ENCODE measurements at regions not wholly inside any gene's neighbourhood (a gene's known extent, or its start where the extent isn't known, plus 50 kb on each side); places are given as distances from the start of the nearest gene placed in this dataset.

DNA sequence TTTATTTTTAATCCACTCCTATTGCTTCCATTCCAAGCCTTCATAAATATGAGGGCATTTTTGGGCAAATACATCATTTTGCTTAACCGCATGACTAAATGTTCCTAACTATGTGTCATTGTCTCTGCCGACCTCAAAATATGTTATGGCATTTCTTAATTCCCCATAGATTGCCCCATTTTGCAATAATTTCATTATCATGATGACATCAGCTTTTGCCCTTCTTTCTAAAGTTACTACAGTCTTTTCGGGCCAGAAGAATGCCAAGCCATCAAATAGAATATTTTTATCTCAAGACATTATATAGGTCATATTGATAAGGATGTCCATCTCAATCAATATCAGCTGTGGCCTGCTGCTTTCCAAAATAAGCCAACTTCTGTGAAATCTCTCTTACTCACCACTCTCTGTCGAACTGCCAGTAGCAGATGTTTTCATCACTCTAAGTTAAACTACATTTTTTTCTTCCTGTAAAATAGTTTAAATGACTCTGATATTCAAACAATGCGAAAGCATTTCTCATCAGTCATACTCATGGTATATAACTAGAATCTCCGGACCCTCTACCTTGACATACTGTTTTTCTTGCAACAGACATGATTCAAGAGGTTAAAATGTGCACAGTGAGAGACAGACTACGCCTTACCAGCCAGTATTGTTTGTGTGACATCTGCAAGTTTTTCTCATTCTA lies 1254.6 kb upstream of the CELF2 start:
- TF ChIP-seq, protein P1, sequence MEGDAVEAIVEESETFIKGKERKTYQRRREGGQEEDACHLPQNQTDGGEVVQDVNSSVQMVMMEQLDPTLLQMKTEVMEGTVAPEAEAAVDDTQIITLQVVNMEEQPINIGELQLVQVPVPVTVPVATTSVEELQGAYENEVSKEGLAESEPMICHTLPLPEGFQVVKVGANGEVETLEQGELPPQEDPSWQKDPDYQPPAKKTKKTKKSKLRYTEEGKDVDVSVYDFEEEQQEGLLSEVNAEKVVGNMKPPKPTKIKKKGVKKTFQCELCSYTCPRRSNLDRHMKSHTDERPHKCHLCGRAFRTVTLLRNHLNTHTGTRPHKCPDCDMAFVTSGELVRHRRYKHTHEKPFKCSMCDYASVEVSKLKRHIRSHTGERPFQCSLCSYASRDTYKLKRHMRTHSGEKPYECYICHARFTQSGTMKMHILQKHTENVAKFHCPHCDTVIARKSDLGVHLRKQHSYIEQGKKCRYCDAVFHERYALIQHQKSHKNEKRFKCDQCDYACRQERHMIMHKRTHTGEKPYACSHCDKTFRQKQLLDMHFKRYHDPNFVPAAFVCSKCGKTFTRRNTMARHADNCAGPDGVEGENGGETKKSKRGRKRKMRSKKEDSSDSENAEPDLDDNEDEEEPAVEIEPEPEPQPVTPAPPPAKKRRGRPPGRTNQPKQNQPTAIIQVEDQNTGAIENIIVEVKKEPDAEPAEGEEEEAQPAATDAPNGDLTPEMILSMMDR (IDR thresholded peaks at IDR 0.05; ENCODE audit: insufficient read depth, low read depth, low read length) = no peak
- TF ChIP-seq EZH2 (IDR thresholded peaks at IDR 0.05; ENCODE audit: insufficient read depth, low read length) = no peak
